OCI-LY1 (cell line): ENCODE measurements at regions not wholly inside any gene's neighbourhood (a gene's known extent, or its start where the extent isn't known, plus 50 kb on each side); places are given as distances from the start of the nearest gene placed in this dataset.

Experiments
- H2AFZ ChIP-seq: fragments of 200-600 bp; sonication (generic), shearing (Covaris generic); 2 replicates; pipeline ENCODE4 v1.6.0; 2014; ENCODE audit warnings: antibody characterized with exemption, mild to moderate bottlenecking, low read length
- H3F3A ChIP-seq: fragments of 200-600 bp; sonication (generic), shearing (Covaris generic); 2 replicates; pipeline ENCODE4 v1.6.0; 2014; ENCODE audit warnings: mild to moderate bottlenecking, antibody characterized with exemption, low read length, moderate library complexity; ENCODE audit not compliant: insufficient read depth
- H3K27ac ChIP-seq: fragments of 200-600 bp; sonication (generic); 2 replicates; pipeline ENCODE4 v1.5.1; 2014; ENCODE audit warnings: low read length, mixed run types, mild to moderate bottlenecking, low read depth; ENCODE audit not compliant: poor library complexity, severe bottlenecking
- H3K27me3 ChIP-seq: fragments of 200-600 bp; sonication (generic); 2 replicates; pipeline ENCODE4 v1.6.0; 2014; ENCODE audit warnings: antibody characterized with exemption, mild to moderate bottlenecking, low read length, moderate library complexity; ENCODE audit not compliant: insufficient read depth
- H3K36me3 ChIP-seq: fragments of 200-600 bp; sonication (generic); 2 replicates; pipeline ENCODE4 v1.6.1; 2014; ENCODE audit warnings: mild to moderate bottlenecking, antibody characterized with exemption, low read length, moderate library complexity, mixed read lengths; ENCODE audit not compliant: insufficient read depth
- H3K4me1 ChIP-seq: fragments of 200-600 bp; sonication (generic); 2 replicates; pipeline ENCODE4 v1.5.1; 2014; ENCODE audit warnings: mild to moderate bottlenecking, low read length, moderate library complexity; ENCODE audit not compliant: insufficient read depth, severe bottlenecking
- H3K4me2 ChIP-seq: fragments of 200-600 bp; sonication (generic), shearing (Covaris generic); 2 replicates; pipeline ENCODE4 v1.6.1; 2014; ENCODE audit warnings: low read length
- H3K4me3 ChIP-seq: fragments of 200-600 bp; sonication (generic); 2 replicates; pipeline ENCODE4 v1.5.1; 2014; ENCODE audit warnings: low read length, low read depth, mild to moderate bottlenecking, mixed read lengths; ENCODE audit not compliant: poor library complexity, severe bottlenecking
- H3K79me2 ChIP-seq: fragments of 200-600 bp; shearing (Covaris generic); 2 replicates; pipeline ENCODE4 v1.6.1; 2016; ENCODE audit warnings: mixed run types, low read length, mixed read lengths; ENCODE audit not compliant: insufficient read depth
- H3K9ac ChIP-seq: fragments of 200-600 bp; sonication (generic), shearing (Covaris generic); 2 replicates; pipeline ENCODE4 v1.6.1; 2014; ENCODE audit warnings: mild to moderate bottlenecking, low read length, mixed read lengths
- H3K9me2 ChIP-seq: fragments of 200-600 bp; sonication (generic), shearing (Covaris generic); 2 replicates; pipeline ENCODE4 v1.6.1; 2014; ENCODE audit warnings: low read depth, mild to moderate bottlenecking, low read length, mixed read lengths
- H3K9me3 ChIP-seq: fragments of 200-600 bp; shearing (Covaris generic); 2 replicates; pipeline ENCODE4 v1.6.1; 2014; ENCODE audit warnings: low read length, mixed read lengths
- H4K20me1 ChIP-seq: fragments of 200-600 bp; sonication (generic), shearing (Covaris generic); 2 replicates; pipeline ENCODE4 v1.6.0; 2016; ENCODE audit warnings: mild to moderate bottlenecking, low read length; ENCODE audit not compliant: insufficient read depth
- EZH2 ChIP-seq: fragments of 200-600 bp; sonication (generic), shearing (Covaris generic); IDR thresholded peaks from 2 replicates; pipeline ENCODE4 v1.8.0; 2017; ENCODE audit warnings: borderline replicate concordance, mixed run types, mild to moderate bottlenecking, antibody characterized with exemption, low read length, moderate library complexity, mixed read lengths
- TF ChIP-seq, protein P1 (sequence below): fragments of 200-600 bp; sonication (generic), shearing (Covaris generic); IDR thresholded peaks from 2 replicates; pipeline ENCODE4 v1.5.1; 2017; ENCODE audit warnings: mild to moderate bottlenecking, antibody characterized with exemption, low read length, moderate library complexity, mixed read lengths

DNA sequence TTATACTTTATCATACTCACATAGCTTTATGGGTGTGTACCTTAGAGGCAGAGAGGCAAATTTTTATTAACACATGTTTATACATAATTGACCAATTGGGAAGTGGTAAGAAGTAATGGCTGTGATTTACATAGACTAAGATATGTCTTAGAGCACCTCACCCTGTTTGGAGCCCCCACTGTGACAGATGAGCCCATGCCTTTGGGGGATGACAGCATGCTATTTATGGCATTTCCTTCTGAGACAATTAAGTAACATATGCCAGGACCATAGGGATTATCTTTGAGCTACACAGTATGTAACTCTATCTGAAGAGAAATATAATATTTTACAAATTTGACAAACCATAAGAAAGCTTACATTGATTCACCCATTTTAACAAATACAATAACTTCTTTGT, 1655.3 kb upstream of the ACVR2A start:
- no peak for TF ChIP-seq EZH2
- TF ChIP-seq, protein P1, sequence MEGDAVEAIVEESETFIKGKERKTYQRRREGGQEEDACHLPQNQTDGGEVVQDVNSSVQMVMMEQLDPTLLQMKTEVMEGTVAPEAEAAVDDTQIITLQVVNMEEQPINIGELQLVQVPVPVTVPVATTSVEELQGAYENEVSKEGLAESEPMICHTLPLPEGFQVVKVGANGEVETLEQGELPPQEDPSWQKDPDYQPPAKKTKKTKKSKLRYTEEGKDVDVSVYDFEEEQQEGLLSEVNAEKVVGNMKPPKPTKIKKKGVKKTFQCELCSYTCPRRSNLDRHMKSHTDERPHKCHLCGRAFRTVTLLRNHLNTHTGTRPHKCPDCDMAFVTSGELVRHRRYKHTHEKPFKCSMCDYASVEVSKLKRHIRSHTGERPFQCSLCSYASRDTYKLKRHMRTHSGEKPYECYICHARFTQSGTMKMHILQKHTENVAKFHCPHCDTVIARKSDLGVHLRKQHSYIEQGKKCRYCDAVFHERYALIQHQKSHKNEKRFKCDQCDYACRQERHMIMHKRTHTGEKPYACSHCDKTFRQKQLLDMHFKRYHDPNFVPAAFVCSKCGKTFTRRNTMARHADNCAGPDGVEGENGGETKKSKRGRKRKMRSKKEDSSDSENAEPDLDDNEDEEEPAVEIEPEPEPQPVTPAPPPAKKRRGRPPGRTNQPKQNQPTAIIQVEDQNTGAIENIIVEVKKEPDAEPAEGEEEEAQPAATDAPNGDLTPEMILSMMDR = no peak
- no peak overlapping the region for H3K27ac ChIP-seq
- no peak overlapping the region for H3K4me3 ChIP-seq
- H3K9me3 ChIP-seq = no peaks in the 10 kb centered on the region
- no peak overlapping the region for H3K9ac ChIP-seq
- H2AFZ ChIP-seq = no peak overlapping the region
- no peaks in the 10 kb centered on the region for H3K36me3 ChIP-seq
- no peaks in the 10 kb centered on the region for H3K4me1 ChIP-seq
- no peak overlapping the region for H3K4me2 ChIP-seq
- H3K79me2 ChIP-seq = no peaks in the 10 kb centered on the region
- no peaks in the 10 kb centered on the region for H3F3A ChIP-seq
- no peaks in the 10 kb centered on the region for H4K20me1 ChIP-seq
- no peaks in the 10 kb centered on the region for H3K9me2 ChIP-seq
- no peaks in the 10 kb centered on the region for H3K27me3 ChIP-seq

DNA sequence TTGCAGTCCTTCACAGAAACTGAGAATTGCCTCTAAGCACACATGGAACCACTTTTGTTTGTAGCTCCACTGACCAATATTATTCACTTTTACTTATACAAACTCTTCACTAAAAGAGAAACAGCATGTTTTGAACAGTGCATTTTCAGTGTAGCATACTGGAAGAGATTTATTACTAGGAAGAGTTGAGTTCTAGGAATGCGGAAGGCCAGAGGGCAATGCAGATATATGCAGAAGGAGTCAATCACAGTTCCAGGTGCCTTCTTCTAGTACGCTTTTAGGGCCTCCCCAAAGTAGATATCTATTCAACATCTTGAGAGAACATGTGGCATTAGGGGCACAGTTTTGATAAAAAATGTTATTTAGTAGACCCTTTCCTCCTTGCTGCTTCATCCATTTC, 1654.0 kb upstream of the ZEB2 start:
- TF ChIP-seq, protein P1 = no peak
- TF ChIP-seq EZH2 = no peak
- Histone ChIP-seq H3K27me3 (no peaks in the 10 kb centered on the region), H2AFZ (no peak overlapping the region), H3K36me3 (no peaks in the 10 kb centered on the region), H3F3A (no peaks in the 10 kb centered on the region), H3K9me2 (no peaks in the 10 kb centered on the region), H3K9me3 (0 out of 2 replicates have a peak, but pooled peaks cover 3% of the 10 kb centered on the region), H4K20me1 (no peaks in the 10 kb centered on the region), H3K4me1 (no peaks in the 10 kb centered on the region), H3K4me3 (no peak overlapping the region), H3K79me2 (no peaks in the 10 kb centered on the region), H3K4me2 (no peak overlapping the region), H3K9ac (no peak overlapping the region), H3K27ac (no peak overlapping the region)

DNA sequence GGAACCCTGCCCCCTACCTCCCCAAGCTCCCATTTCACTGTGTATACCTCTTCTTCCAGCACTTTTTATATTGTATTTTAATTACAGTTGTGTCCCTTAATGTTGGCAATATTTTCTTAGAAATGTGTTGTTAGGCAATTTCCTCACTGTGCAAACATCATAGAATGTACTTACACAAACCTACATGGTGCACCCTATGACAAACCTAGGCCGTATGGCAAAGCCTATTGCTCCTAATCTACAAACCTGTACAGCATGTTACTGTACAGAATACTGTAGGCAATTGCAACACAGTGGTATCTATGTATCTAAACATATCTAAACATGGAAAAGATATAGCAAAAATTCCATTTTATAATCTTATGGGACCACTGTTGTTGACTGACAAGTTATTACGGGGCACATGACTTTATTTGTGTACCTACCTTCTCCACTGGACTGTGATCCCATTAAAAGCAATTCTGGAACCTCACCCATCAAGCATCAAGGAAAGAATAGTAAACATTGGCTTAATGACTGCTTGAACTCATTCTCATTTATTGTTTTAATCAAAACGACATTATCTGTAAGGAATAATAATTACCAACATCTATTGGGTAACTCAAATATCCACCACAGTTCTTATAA, 1641.5 kb upstream of the ZEB2 start:
- Histone ChIP-seq H3K27ac (no peak overlapping the region), H3K9me2 (no peaks in the 10 kb centered on the region), H3K79me2 (no peaks in the 10 kb centered on the region), H4K20me1 (no peaks in the 10 kb centered on the region), H3K27me3 (no peaks in the 10 kb centered on the region), H3K4me3 (no peak overlapping the region), H3K9ac (no peak overlapping the region), H3K4me1 (no peaks in the 10 kb centered on the region), H3K9me3 (no peaks in the 10 kb centered on the region), H2AFZ (no peak overlapping the region), H3F3A (no peaks in the 10 kb centered on the region), H3K36me3 (no peaks in the 10 kb centered on the region), H3K4me2 (no peak overlapping the region)
- TF ChIP-seq, protein P1 = no peak
- no peak for TF ChIP-seq EZH2
